Osteoblast (primary cell): ENCODE measurements at regions not wholly inside any gene's neighbourhood (a gene's known extent, or its start where the extent isn't known, plus 50 kb on each side); places are given as distances from the start of the nearest gene placed in this dataset.

Source experiments
- DNase-seq: peaks from one replicate; pipeline ENCODE4 v3.0.0; 2011; ENCODE audit warnings: low spot score, mixed read lengths; ENCODE audit not compliant: insufficient read length; ENCODE audit errors: missing footprints
- H2AFZ ChIP-seq: 2 replicates; pipeline ENCODE4 v1.6.0; 2011; ENCODE audit warnings: mild to moderate bottlenecking, low read length
- H3K27ac ChIP-seq: 2 replicates; pipeline ENCODE4 v1.5.1; 2011; ENCODE audit warnings: mild to moderate bottlenecking, low read depth, low read length, moderate library complexity
- H3K27me3 ChIP-seq: 2 replicates; pipeline ENCODE4 v1.6.0; 2012; ENCODE audit warnings: mild to moderate bottlenecking, control low read depth, inconsistent platforms, low read length, moderate library complexity; ENCODE audit not compliant: insufficient read depth
- H3K36me3 ChIP-seq: 2 replicates; pipeline ENCODE4 v1.5.1; 2011; ENCODE audit warnings: mild to moderate bottlenecking, low read length, control low read depth, moderate library complexity; ENCODE audit not compliant: insufficient read depth
- H3K4me1 ChIP-seq: 2 replicates; pipeline ENCODE4 v1.5.1; 2011; ENCODE audit warnings: mild to moderate bottlenecking, low read length, control low read depth, moderate library complexity; ENCODE audit not compliant: insufficient read depth
- H3K4me2 ChIP-seq: 2 replicates; pipeline ENCODE4 v1.6.0; 2011; ENCODE audit warnings: mild to moderate bottlenecking, low read length; ENCODE audit not compliant: insufficient read depth
- H3K4me3 ChIP-seq: fragments of 200-600 bp; sonication (generic); 3 replicates; pipeline ENCODE4 v1.5.1; 2012; ENCODE audit warnings: mild to moderate bottlenecking, low read length, inconsistent platforms; ENCODE audit not compliant: insufficient read depth
- H3K79me2 ChIP-seq: 2 replicates; pipeline ENCODE4 v1.6.0; 2012; ENCODE audit warnings: mild to moderate bottlenecking, low read length, control low read depth, inconsistent platforms; ENCODE audit not compliant: insufficient read depth
- H3K9me3 ChIP-seq: 2 replicates; pipeline ENCODE4 v1.5.1; 2011; ENCODE audit warnings: low read depth, low read length, control low read depth
- H4K20me1 ChIP-seq: 2 replicates; pipeline ENCODE4 v1.6.0; 2012; ENCODE audit warnings: mild to moderate bottlenecking, low read length, control low read depth; ENCODE audit not compliant: insufficient read depth
- CTCF ChIP-seq: IDR thresholded peaks from 2 replicates; pipeline ENCODE4 v1.5.1; 2011; ENCODE audit warnings: mild to moderate bottlenecking, low read depth, low read length, moderate library complexity; ENCODE audit errors: extremely low read depth

DNA sequence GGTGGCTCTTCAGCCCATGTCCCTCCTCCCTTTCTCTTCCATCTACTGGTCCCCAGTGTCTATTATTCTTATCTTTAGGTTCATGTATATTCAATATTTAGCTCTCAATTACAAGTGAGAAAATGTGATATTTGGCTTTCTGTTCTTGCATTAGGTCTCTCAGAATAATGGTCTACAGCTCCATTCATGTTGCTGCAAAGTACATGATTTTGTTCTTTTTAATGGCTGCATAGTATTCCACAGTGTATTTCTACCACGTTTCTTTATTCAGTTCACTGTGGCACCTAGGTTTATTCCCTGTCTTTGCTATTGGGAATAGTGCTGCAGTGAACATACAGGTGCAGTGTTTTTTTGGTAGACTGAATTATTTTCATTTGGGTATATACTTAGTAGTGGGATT is 1308.8 kb downstream of the EFNA5 start:
- Histone ChIP-seq H3K4me3 (no peak overlapping the region), H3K79me2 (no peaks in the 10 kb centered on the region), H3K27ac (no peak overlapping the region), H3K9me3 (no peaks in the 10 kb centered on the region), H3K36me3 (no peaks in the 10 kb centered on the region), H3K4me1 (no peaks in the 10 kb centered on the region), H2AFZ (no peak overlapping the region), H3K27me3 (no peaks in the 10 kb centered on the region), H4K20me1 (no peaks in the 10 kb centered on the region), H3K4me2 (no peak overlapping the region)
- no peak for DNase-seq
- TF ChIP-seq CTCF, result no peak

- H2AFZ ChIP-seq, result no peak overlapping the region
- peak; percentile 9 for DNase-seq
Observed at GRCh38 chr5:106331415-106331814, 1339.3 kb downstream of the EFNA5 start.

DNA sequence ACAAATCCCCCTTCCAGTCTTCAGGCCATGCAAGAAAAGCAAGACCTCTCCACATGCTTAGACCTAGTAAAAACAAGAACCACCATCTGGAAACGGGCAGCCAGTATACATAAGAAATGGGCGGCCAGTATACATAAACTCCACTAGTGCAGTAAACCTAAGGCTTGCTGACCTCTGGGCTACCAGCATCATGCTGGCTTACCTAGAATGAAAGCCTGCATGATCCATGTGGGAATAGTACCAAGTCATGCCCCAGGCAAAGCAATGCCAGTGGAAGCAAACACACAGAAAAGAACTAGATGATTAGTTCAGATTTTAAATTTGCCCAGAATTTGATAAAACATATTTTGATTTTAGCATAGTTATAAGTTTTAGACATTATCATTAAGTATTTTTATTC is 1346.4 kb downstream of the EFNA5 start:
- no peak overlapping the region for H2AFZ ChIP-seq
- no peaks in the 10 kb centered on the region for H3K27me3 ChIP-seq
- no peaks in the 10 kb centered on the region for H4K20me1 ChIP-seq
- no peaks in the 10 kb centered on the region for H3K9me3 ChIP-seq
- H3K4me3 ChIP-seq, result no peak overlapping the region
- TF ChIP-seq CTCF, result no peak
- no peaks in the 10 kb centered on the region for H3K4me1 ChIP-seq
- no peak for DNase-seq
- H3K4me2 ChIP-seq, result no peak overlapping the region
- no peaks in the 10 kb centered on the region for H3K36me3 ChIP-seq
- no peak overlapping the region for H3K27ac ChIP-seq
- no peaks in the 10 kb centered on the region for H3K79me2 ChIP-seq

More at GRCh38 chr5:106331415-106331814, 1339.3 kb downstream of the EFNA5 start:
- no peaks in the 10 kb centered on the region for H3K27me3 ChIP-seq
- H3K4me1 ChIP-seq, result no peaks in the 10 kb centered on the region
- no peak overlapping the region for H3K4me3 ChIP-seq
- no peaks in the 10 kb centered on the region for H3K36me3 ChIP-seq
- H3K27ac ChIP-seq, result no peak overlapping the region
- no peaks in the 10 kb centered on the region for H3K79me2 ChIP-seq
- H3K4me2 ChIP-seq, result no peak overlapping the region
- no peaks in the 10 kb centered on the region for H3K9me3 ChIP-seq
- H4K20me1 ChIP-seq, result no peaks in the 10 kb centered on the region
- TF ChIP-seq CTCF, result no peak

- DNase-seq, result no peak
- no peaks in the 10 kb centered on the region for H3K27me3 ChIP-seq
- no peak overlapping the region for H3K27ac ChIP-seq
- no peak overlapping the region for H3K4me2 ChIP-seq
- H3K4me3 ChIP-seq, result no peak overlapping the region
- no peaks in the 10 kb centered on the region for H3K9me3 ChIP-seq
- H3K4me1 ChIP-seq, result no peaks in the 10 kb centered on the region
- no peaks in the 10 kb centered on the region for H3K36me3 ChIP-seq
- no peak for TF ChIP-seq CTCF
- H3K79me2 ChIP-seq, result no peaks in the 10 kb centered on the region
- H2AFZ ChIP-seq, result peak overlapping the region; percentile 21
- H4K20me1 ChIP-seq, result no peaks in the 10 kb centered on the region
Observed at GRCh38 chr5:106321242-106321641, 1349.5 kb downstream of the EFNA5 start.
